SK-N-MC (cell line): ENCODE measurements at regions not wholly inside any gene's neighbourhood (a gene's known extent, or its start where the extent isn't known, plus 50 kb on each side); places are given as distances from the start of the nearest gene placed in this dataset.

ENCODE experiments used
- EZH2 ChIP-seq: fragments of 200-600 bp; sonication (generic); IDR thresholded peaks from one replicate; pipeline ENCODE4 v1.6.1; 2017; ENCODE audit warnings: antibody characterized with exemption
- FOXP2 ChIP-seq: optimal IDR thresholded peaks from 2 replicates; pipeline ENCODE3; 2011; ENCODE audit warnings: mild to moderate bottlenecking, moderate library complexity; ENCODE audit not compliant: insufficient read depth; ENCODE audit errors: extremely low read length, control extremely low read depth
- POLR2AphosphoS5 ChIP-seq: IDR thresholded peaks from 2 replicates; pipeline ENCODE4 v1.6.1; 2012; ENCODE audit warnings: mild to moderate bottlenecking, low read depth, low read length, borderline replicate concordance

GRCh38 chr21:26743524-26743923 is 101.7 kb downstream of the ADAMTS1 start:
- TF ChIP-seq POLR2AphosphoS5 (no peak), EZH2 (no peak), FOXP2 (no peak)
